PC-9 (cell line): ENCODE measurements at regions not wholly inside any gene's neighbourhood (a gene's known extent, or its start where the extent isn't known, plus 50 kb on each side); places are given as distances from the start of the nearest gene placed in this dataset.

Experiments
- BruUV-seq: library from RNA; stranded (reverse); fragments of 400-500 nt; replicated peaks from 2 replicates; lab custom pipeline; 2021; lab: Mats Ljungman, UMichigan
- CTCF ChIA-PET: fragments of 300-600 bp; sonication (Branson Sonifier 250); formaldehyde crosslinking; loops from one replicate; lab custom pipeline; 2022; ENCODE audit warnings: antibody characterized with exemption; lab: Charles Lee
- POLR2A ChIA-PET: fragments of 300-600 bp; sonication (Branson Sonifier 250); formaldehyde crosslinking; loops from one replicate; lab custom pipeline; 2022; ENCODE audit warnings: antibody characterized with exemption; ENCODE audit not compliant: unreplicated experiment; lab: Charles Lee
- DNase-seq, 2 experiments: peaks; one replicate each; pipeline versions ENCODE4 v3.0.0 to v3.0.0-alpha.2; 2015 to 2022; ENCODE audit warnings: mixed read lengths in 1 of 2
- H2AFZ ChIP-seq: fragments of 200-600 bp; sonication (generic); 2 replicates; pipeline ENCODE4 v1.8.1; 2017; ENCODE audit warnings: antibody characterized with exemption
- H3F3A ChIP-seq: fragments of 200-600 bp; sonication (generic); 2 replicates; pipeline ENCODE4 v1.8.1; 2017; ENCODE audit warnings: antibody characterized with exemption, mild to moderate bottlenecking, low read depth; ENCODE audit not compliant: insufficient read depth
- H3K27ac ChIP-seq: fragments of 200-600 bp; sonication (generic); 2 replicates; pipeline ENCODE4 v1.6.1; 2016; ENCODE audit warnings: mixed run types
- H3K27me3 ChIP-seq: fragments of 200-600 bp; sonication (generic); 2 replicates; pipeline ENCODE4 v1.6.1; 2016; ENCODE audit warnings: low read depth, mixed run types; ENCODE audit not compliant: insufficient read depth
- H3K36me3 ChIP-seq: fragments of 200-600 bp; sonication (generic); 2 replicates; pipeline ENCODE4 v1.6.1; 2016; ENCODE audit warnings: low read depth, mixed run types
- H3K4me1 ChIP-seq: fragments of 200-600 bp; sonication (generic); replicated peaks from 2 replicates; pipeline ENCODE4 v1.6.1; 2016; ENCODE audit warnings: mixed run types; ENCODE audit not compliant: insufficient read depth
- H3K4me2 ChIP-seq: fragments of 200-600 bp; sonication (generic); 2 replicates; pipeline ENCODE4 v1.6.1; 2017; ENCODE audit warnings: mixed run types
- H3K4me3 ChIP-seq: fragments of 200-600 bp; sonication (generic); 2 replicates; pipeline ENCODE4 v1.6.1; 2016; ENCODE audit warnings: mixed run types
- H3K79me2 ChIP-seq: fragments of 200-600 bp; sonication (generic); 2 replicates; pipeline ENCODE4 v1.6.1; 2017; ENCODE audit warnings: low read depth, mixed run types
- H3K9me2 ChIP-seq: fragments of 200-600 bp; sonication (generic); 2 replicates; pipeline ENCODE4 v1.8.1; 2017; ENCODE audit warnings: mild to moderate bottlenecking; ENCODE audit not compliant: insufficient read depth
- H3K9me3 ChIP-seq: fragments of 200-600 bp; sonication (generic); 2 replicates; pipeline ENCODE4 v1.8.1; 2016; ENCODE audit warnings: low read depth; ENCODE audit not compliant: insufficient read depth
- H4K20me1 ChIP-seq: fragments of 200-600 bp; sonication (generic); 2 replicates; pipeline ENCODE4 v1.8.1; 2017; ENCODE audit not compliant: insufficient read depth
- CTCF ChIP-seq: fragments of 200-600 bp; sonication (generic); conservative IDR thresholded peaks from 2 replicates; pipeline ENCODE4 v1.6.1; 2017; ENCODE audit warnings: mixed run types, antibody characterized with exemption, mild to moderate bottlenecking, moderate library complexity
- EZH2 ChIP-seq: fragments of 200-600 bp; sonication (generic); IDR thresholded peaks from 2 replicates; pipeline ENCODE4 v1.8.0; 2017; ENCODE audit warnings: antibody characterized with exemption, low read depth
- intact Hi-C: fragments of 100-400 bp; cut with micrococcal nuclease; formaldehyde crosslinking; loops from one replicate; pipeline ENCODE4 v1.10.0; 2022; ENCODE audit not compliant: unreplicated experiment

- Histone ChIP-seq H3F3A (no peaks in the 10 kb centered on the region), H2AFZ (no peak overlapping the region), H3K4me1 (no peaks in the 10 kb centered on the region), H3K79me2 (no peaks in the 10 kb centered on the region), H4K20me1 (no peaks in the 10 kb centered on the region), H3K4me2 (no peak overlapping the region), H3K27me3 (peaks cover 59% of the 10 kb centered on the region), H3K9me3 (no peaks in the 10 kb centered on the region), H3K4me3 (no peak overlapping the region), H3K9me2 (no peaks in the 10 kb centered on the region), H3K36me3 (no peaks in the 10 kb centered on the region), H3K27ac (no peak overlapping the region)
- TF ChIP-seq EZH2 (no peak), CTCF (no peak)
- DNase-seq, result no peak
- POLR2A ChIA-PET, result no interaction called here
- intact Hi-C loops, result no loop called here
- no TSS peak for BruUV-seq
- CTCF ChIA-PET, result no interaction called here
Measured at GRCh38 chr9:89766991-89767390, 162.2 kb downstream of the GADD45G start.

- no peaks in the 10 kb centered on the region for H3F3A ChIP-seq
- no TSS peak for BruUV-seq
- H3K4me3 ChIP-seq, result no peak overlapping the region
- no peak overlapping the region for H3K27ac ChIP-seq
- H2AFZ ChIP-seq, result no peak overlapping the region
- H3K9me2 ChIP-seq, result no peaks in the 10 kb centered on the region
- peaks cover 60% of the 10 kb centered on the region for H3K27me3 ChIP-seq
- no peaks in the 10 kb centered on the region for H3K79me2 ChIP-seq
- no peak overlapping the region for H3K4me2 ChIP-seq
- no peaks in the 10 kb centered on the region for H3K9me3 ChIP-seq
- intact Hi-C loops, result no loop called here
- TF ChIP-seq EZH2 (no peak), CTCF (no peak)
- DNase-seq, result no peak
- no peaks in the 10 kb centered on the region for H4K20me1 ChIP-seq
- H3K36me3 ChIP-seq, result no peaks in the 10 kb centered on the region
- ChIA-PET POLR2A (no interaction called here), CTCF (no interaction called here)
- no peaks in the 10 kb centered on the region for H3K4me1 ChIP-seq
Measured at GRCh38 chr9:89768051-89768450, 163.2 kb downstream of the GADD45G start.

- CTCF ChIA-PET, result no interaction called here
- H3F3A ChIP-seq, result no peaks in the 10 kb centered on the region
- no TSS peak for BruUV-seq
Measured at GRCh38 chr9:89768650-89769071, 163.8 kb downstream of the GADD45G start.

More at GRCh38 chr9:89768650-89769071, 163.8 kb downstream of the GADD45G start:
- Histone ChIP-seq H3K27ac (no peak overlapping the region), H3K79me2 (no peaks in the 10 kb centered on the region), H3K27me3 (peaks cover 60% of the 10 kb centered on the region), H2AFZ (no peak overlapping the region), H3K4me1 (no peaks in the 10 kb centered on the region), H3K4me2 (no peak overlapping the region), H3K4me3 (no peak overlapping the region), H3K36me3 (no peaks in the 10 kb centered on the region), H3K9me2 (no peaks in the 10 kb centered on the region), H3K9me3 (no peaks in the 10 kb centered on the region), H4K20me1 (no peaks in the 10 kb centered on the region)
- POLR2A ChIA-PET, result no interaction called here
- DNase-seq, result no peak
- intact Hi-C loops, result no loop called here
- no peak for TF ChIP-seq CTCF
- no peak for TF ChIP-seq EZH2
